ENCODE measurements at regions not wholly inside any gene's neighbourhood (a gene's known extent, or its start where the extent isn't known, plus 50 kb on each side); places are given as distances from the start of the nearest gene placed in this dataset.

DNA sequence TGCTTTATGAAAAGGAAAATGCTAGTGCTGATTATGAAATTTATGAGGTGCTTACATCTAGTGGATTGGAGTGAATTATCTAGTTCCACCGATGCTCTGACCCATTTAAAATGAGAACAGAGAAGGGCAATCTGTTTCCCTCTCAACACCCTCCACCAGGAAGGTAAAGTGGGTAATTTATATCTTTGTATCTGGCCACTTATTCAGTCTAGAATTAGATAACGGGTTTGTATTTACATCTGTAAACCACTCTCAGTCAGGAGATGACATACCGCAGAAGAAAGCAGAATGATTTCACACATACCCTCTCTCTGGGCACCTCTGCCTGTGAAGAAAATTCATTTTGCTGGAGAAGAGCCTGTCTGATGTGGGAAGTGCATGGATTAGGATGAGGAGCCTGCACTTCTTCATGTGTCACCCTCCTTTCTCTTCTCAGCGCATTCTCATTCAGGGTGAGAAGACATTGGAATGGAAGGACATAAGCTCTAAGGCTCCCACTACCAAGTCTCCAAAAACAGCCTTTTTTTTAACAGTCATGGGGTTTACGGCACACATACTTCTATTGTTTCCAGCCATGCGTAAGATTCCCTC is 646.7 kb upstream of the SALL1 start:
- WGBS, 2 donors = 64 to 71% methylated on average over 6 of the region's 6 CpGs
- no peak overlapping the region for H3K27ac ChIP-seq (ENCODE audit: low read depth in 1 of 2, low read length in 1 of 2)
- no peak overlapping the region for H3K9ac ChIP-seq (ENCODE audit: insufficient read depth in 1 of 2, low read length in 2 of 2)
- no peaks in the 10 kb centered on the region for H3K36me3 ChIP-seq (ENCODE audit: control insufficient read depth in 4 of 4, insufficient read depth in 4 of 4, low read length in 4 of 4)
- TF ChIP-seq, protein P1, sequence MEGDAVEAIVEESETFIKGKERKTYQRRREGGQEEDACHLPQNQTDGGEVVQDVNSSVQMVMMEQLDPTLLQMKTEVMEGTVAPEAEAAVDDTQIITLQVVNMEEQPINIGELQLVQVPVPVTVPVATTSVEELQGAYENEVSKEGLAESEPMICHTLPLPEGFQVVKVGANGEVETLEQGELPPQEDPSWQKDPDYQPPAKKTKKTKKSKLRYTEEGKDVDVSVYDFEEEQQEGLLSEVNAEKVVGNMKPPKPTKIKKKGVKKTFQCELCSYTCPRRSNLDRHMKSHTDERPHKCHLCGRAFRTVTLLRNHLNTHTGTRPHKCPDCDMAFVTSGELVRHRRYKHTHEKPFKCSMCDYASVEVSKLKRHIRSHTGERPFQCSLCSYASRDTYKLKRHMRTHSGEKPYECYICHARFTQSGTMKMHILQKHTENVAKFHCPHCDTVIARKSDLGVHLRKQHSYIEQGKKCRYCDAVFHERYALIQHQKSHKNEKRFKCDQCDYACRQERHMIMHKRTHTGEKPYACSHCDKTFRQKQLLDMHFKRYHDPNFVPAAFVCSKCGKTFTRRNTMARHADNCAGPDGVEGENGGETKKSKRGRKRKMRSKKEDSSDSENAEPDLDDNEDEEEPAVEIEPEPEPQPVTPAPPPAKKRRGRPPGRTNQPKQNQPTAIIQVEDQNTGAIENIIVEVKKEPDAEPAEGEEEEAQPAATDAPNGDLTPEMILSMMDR (IDR thresholded peaks at IDR 0.05; ENCODE audit: control extremely low read depth, extremely low read depth) = no peak
- ATAC-seq (ENCODE audit: insufficient read depth, low FRiP score) = no peak
- DNase-seq = no peak
- H3K4me1 ChIP-seq (ENCODE audit: control insufficient read depth in 5 of 5, insufficient read depth in 5 of 5, low read length in 5 of 5) = no peaks in the 10 kb centered on the region
- H3K4me3 ChIP-seq = no peak overlapping the region
- peaks cover 0 to 3% (median 0%) of the 10 kb centered on the region in 4 donors for H3K9me3 ChIP-seq (ENCODE audit: control insufficient read depth in 4 of 4, insufficient read depth in 3 of 4, low read length in 3 of 4)
- H3K27me3 ChIP-seq (ENCODE audit: control insufficient read depth in 3 of 3, insufficient read depth in 3 of 3, low read length in 2 of 3) = no peaks in the 10 kb centered on the region

DNA sequence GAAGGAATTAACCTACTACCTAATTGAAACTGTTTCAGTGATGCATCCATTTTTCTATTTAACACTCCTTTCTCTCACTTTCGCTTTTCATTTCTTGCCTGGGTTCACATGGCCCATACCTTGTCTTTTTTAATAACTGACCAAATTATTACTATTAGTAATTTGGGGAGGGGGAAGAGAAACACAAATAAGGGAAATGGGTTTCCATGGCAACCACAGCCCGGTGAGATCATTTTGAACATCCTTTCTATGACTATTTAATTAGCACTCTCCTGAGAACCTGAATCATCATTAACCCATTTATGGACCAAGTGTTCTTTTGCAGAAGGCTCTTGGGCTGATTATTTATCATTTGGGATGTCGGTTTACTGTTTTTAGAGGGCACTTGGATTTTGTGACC is 628.2 kb upstream of the SALL1 start:
- TF ChIP-seq, protein P1 (IDR thresholded peaks at IDR 0.05; ENCODE audit: control extremely low read depth, extremely low read depth) = no peak
- Histone ChIP-seq H3K9ac (ENCODE audit: insufficient read depth in 1 of 2, low read length in 2 of 2) (no peak overlapping the region), H3K27me3 (ENCODE audit: control insufficient read depth in 3 of 3, insufficient read depth in 3 of 3, low read length in 2 of 3) (no peaks in the 10 kb centered on the region), H3K4me3 (no peak overlapping the region), H3K9me3 (ENCODE audit: control insufficient read depth in 4 of 4, insufficient read depth in 3 of 4, low read length in 3 of 4) (peaks cover 0 to 2% (median 0%) of the 10 kb centered on the region in 4 donors), H3K36me3 (ENCODE audit: control insufficient read depth in 4 of 4, insufficient read depth in 4 of 4, low read length in 4 of 4) (no peaks in the 10 kb centered on the region), H3K27ac (ENCODE audit: low read depth in 1 of 2, low read length in 1 of 2) (no peak overlapping the region), H3K4me1 (ENCODE audit: control insufficient read depth in 5 of 5, insufficient read depth in 5 of 5, low read length in 5 of 5) (no peaks in the 10 kb centered on the region)
- no peak for DNase-seq
- no peak for ATAC-seq (ENCODE audit: insufficient read depth, low FRiP score)
- 79 to 83% methylated on average over 3 of the region's 3 CpGs for WGBS, 2 donors

DNA sequence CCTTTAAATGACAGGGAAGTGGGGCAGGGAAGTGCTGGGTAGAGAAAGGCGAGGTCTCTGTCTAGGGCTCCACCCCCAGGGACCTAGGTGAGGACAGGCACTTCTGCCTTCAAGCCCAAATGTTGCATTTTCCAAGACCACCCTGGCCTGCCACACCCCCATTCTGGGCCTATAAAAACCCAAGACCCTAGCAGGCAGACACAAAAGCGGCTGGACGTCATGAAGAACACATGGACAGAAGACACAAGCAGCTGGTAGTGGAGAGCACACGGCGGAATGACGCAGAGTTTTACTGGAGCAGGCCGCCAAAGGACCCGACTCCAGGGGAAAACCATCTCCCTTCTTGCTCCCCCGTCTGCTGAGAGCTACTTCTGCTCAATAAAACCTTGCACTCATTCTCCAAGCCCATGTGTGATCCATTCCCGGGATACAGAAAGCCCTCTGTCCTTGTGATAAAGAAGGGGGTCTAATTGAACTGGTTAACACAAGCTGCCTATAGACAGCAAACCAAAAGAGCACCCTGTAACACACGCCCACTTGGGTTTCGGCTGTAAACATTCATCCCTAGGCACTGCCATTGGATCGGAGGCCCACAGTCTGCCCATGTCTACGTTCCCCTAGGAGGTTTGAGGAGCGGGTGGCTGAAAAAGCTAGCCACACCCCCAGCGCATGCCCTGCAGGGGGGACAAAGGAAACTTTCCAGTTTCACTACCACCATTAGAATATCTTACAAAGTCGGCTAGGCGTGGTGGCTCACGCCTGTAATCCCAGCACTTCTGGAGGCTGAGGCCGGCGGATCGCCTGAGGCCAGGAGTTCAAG is 622.2 kb upstream of the SALL1 start:
- Histone ChIP-seq H3K9me3 (ENCODE audit: control insufficient read depth in 4 of 4, insufficient read depth in 3 of 4, low read length in 3 of 4) (no peaks in the 10 kb centered on the region), H3K4me1 (ENCODE audit: control insufficient read depth in 5 of 5, insufficient read depth in 5 of 5, low read length in 5 of 5) (no peaks in the 10 kb centered on the region), H3K4me3 (no peak overlapping the region), H3K36me3 (ENCODE audit: control insufficient read depth in 4 of 4, insufficient read depth in 4 of 4, low read length in 4 of 4) (no peaks in the 10 kb centered on the region), H3K27me3 (ENCODE audit: control insufficient read depth in 3 of 3, insufficient read depth in 3 of 3, low read length in 2 of 3) (peaks cover 0 to 2% (median under 1%) of the 10 kb centered on the region in 3 donors), H3K9ac (ENCODE audit: insufficient read depth in 1 of 2, low read length in 2 of 2) (no peak overlapping the region), H3K27ac (ENCODE audit: low read depth in 1 of 2, low read length in 1 of 2) (no peak overlapping the region)
- TF ChIP-seq, protein P1 (IDR thresholded peaks at IDR 0.05; ENCODE audit: control extremely low read depth, extremely low read depth) = no peak
- DNase-seq (no peak), ATAC-seq (ENCODE audit: insufficient read depth, low FRiP score) (no peak)
- 79 to 88% methylated on average over 22 of the region's 22 CpGs for WGBS, 2 donors

Data from lung (tissue), 11 donors.